GM12874 (cell line): ENCODE measurements at regions not wholly inside any gene's neighbourhood (a gene's known extent, or its start where the extent isn't known, plus 50 kb on each side); places are given as distances from the start of the nearest gene placed in this dataset.

Experiments used
- CTCF ChIP-seq: IDR thresholded peaks from 2 replicates; pipeline ENCODE4 v1.5.1; 2011; ENCODE audit warnings: low read depth, mild to moderate bottlenecking, control low read depth, low read length, moderate library complexity; ENCODE audit not compliant: insufficient read depth

- no peak for TF ChIP-seq CTCF
These were observed 117.9 kb downstream of the LRATD1 start for GRCh38 chr2:14750433-14750832.

- TF ChIP-seq CTCF = no peak
These were observed 119.1 kb downstream of the LRATD1 start for GRCh38 chr2:14751581-14751980.

GRCh38 chr2:14752295-14752694 is 119.8 kb downstream of the LRATD1 start:
- no peak for TF ChIP-seq CTCF

GRCh38 chr2:14756122-14756541 is 123.6 kb downstream of the LRATD1 start:
- no peak for TF ChIP-seq CTCF

GRCh38 chr2:14756981-14757657 is 124.6 kb downstream of the LRATD1 start:
- no peak for TF ChIP-seq CTCF

- no peak for TF ChIP-seq CTCF
These were observed 126.6 kb downstream of the LRATD1 start for GRCh38 chr2:14759082-14759481.

GRCh38 chr2:14760169-14760568 is 127.7 kb downstream of the LRATD1 start:
- no peak for TF ChIP-seq CTCF

- no peak for TF ChIP-seq CTCF
These were observed 128.6 kb downstream of the LRATD1 start for GRCh38 chr2:14761118-14761517.
